Activated T-cell treated with anti-CD3 and anti-CD28 coated beads for 24 hours (primary cell): ENCODE measurements at regions not wholly inside any gene's neighbourhood (a gene's known extent, or its start where the extent isn't known, plus 50 kb on each side); places are given as distances from the start of the nearest gene placed in this dataset.
A peak's percentile ranks its signal among the peaks of the same experiment; 100 is the strongest.

Experiments used
- DNase-seq: peaks from one replicate; pipeline ENCODE4 v3.0.0-alpha.2; 2020; ENCODE audit warnings: low read depth

DNA sequence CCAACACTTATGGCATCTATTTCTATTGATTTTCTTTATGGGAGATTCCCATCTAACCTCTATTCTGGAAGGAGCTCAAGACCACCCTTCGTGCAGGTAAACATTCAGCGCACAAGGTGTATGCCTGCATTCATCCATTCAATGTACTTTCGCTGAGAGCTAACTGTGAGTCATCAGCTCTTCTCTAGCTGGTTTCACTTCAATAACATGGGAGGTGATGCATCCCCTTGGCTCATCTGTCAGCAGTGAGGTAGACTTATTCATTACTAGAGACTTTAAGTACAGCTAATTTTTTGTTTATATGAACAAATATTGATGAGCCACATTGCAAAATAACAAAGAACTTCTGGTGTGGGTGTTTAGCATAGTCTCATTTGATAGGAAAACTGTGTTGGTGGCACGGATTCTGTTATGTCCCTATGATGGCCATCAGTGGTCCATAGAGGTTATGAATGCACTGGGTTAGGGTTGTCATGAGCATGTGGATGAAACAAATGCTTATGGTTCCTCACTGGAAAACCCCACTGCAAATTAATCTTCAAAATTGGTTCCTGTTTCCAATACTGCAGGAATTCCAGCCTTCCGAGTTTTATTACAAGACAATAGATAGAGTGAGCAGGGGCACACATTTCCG, 1151.0 kb downstream of the BCL11B start:
- DNase-seq = no peak

DNA sequence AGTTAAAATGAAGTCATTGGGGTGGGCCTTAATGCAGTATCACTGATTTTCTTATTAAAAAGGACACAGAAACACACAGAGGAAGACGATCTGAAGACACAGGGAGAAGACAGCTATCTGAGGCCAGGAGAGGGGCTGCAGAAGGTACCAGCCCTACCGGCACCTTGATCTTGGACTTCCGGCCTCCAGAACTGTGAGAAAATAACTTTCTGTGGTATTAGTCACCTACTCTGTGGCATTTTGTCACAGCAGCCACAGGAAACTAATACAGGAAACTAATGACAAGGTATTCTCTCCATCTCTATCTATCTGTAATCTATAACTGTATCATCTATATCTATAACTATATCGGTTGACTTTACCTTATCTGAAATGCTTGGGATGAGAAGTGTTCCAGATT, 1149.5 kb downstream of the BCL11B start:
- no peak for DNase-seq

DNA sequence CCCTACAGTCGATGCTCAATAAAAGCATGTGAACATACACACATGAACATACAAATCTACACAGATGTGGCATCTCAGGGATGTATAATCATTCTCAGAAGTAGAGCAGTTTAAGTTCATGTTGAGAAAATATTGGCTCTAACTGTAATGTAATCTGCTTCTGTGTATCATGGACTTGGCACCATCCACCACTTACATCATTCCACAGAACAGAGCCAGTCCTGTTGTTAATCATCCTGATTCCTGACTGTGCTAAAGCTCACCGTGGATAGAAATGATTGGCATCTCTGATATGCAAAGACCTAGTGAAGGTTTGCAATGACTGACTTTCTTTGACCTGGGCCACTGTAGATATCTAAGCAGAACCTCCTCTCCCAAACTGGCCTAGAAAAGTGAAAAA, 1141.3 kb downstream of the BCL11B start:
- DNase-seq = no peak

DNA sequence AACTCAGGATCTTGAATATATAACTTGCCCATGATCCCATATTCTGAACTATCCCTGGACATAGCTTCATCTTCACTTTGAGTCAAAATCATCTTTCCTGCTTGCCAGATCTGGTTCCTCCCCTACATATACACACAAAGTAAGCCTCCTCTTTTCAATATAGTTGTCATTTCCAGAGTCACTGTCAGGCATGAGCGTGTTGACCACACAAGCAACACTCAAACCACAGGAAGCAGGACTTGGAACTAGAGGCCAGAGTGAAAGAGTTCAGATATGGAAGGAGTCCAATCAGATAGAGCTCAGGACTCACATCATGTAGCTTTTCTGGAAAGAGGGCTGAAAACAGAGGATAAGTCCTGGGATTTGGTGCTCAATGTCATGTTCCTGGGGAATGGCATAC, 1140.6 kb downstream of the BCL11B start:
- DNase-seq = no peak

DNA sequence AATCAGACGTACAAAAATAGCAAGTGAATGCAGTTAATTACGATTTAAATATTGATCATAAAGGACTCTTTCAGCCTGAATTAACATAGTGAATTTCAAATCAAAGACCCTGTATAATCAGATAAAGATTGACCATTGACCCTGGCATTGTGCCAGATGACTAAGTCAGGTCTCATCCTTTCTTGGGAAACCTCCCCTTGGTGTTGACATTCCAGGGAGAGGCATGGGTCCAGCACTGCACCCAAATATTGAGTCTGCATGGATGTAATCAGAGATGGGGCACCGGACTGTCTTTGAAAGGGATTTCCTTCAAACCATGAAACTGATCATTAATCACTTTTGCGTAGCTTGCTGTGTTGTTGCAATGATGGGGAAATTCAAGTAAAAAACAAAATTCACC, 1138.2 kb downstream of the BCL11B start:
- DNase-seq = no peak

DNA sequence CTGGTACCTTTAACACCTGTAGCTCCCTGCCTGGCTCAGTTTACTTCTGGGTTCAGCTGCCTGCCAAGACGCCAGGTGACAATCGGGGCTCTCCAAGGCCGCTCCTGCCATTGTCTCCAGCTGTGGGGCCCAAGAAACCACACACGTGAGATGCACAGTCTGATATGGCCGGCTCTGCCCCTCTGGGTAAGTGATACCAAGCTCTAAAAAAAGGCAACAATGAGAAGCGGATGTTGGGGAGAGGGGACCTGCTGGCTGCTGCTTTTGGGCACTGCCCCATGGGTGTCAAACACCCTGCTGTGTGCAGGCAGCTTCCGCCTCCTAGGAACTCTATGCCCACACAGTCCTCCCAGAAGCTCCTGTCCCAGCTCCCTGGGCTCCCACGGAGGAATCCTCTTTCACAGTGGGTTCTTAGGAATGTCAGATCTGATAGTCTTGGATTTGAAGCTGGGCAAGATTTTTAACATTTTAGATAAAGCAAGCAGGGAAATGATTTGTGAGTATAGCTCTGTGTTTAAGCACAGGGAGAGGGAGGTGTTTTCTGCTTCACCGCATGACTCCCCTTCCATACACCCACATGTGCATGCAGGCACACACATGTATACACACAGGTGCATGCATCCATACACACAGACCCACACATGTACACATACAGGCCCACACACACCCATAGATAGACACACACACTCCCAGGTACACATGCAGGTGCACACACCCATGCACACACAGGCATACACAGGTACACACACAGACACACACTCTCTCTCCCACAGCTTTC, 1135.8 kb downstream of the BCL11B start:
- DNase-seq = no peak

DNA sequence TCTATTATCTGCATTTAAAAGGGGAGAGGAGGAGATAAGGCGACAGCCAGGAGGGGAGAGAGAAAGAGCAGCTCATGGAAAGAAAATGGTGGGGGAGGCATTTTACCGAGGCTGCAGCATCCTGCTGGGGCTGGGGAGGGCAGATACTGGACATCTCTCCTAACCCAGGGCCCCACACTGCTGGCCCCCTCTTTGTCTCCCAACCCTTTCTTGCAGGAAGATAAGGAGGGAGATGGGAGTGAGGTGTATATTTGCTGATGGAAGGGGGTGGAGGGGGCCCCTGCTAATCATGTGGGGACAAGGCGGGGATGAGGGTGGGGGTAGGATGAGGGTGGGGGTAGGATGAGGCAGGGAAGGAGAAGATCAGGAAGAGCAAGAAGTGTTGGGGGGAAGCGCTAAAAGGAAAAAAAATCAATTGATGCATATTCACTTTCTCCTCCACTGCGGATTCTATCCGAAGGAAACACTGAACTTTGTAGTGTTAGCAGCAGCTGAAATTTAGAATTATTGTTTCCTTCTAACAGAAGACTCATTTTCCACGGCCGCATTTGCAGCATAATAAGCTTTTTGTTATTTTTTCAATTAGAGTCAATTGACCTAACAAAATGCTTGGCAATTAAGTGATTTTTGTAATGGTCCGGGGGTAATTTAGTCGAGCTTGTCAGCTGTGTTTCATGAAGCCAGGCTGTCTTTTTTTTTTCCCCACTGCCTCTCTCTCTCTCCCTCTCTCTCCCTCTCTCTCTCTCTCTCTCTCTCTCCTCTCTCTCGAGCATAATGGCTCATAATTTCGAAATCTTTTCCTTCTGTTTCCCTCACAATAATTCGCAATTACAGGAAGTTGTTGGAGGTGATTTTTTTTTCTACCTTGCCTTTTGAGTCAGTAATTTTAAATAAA, 1134.6 kb downstream of the BCL11B start:
- no peak for DNase-seq

DNA sequence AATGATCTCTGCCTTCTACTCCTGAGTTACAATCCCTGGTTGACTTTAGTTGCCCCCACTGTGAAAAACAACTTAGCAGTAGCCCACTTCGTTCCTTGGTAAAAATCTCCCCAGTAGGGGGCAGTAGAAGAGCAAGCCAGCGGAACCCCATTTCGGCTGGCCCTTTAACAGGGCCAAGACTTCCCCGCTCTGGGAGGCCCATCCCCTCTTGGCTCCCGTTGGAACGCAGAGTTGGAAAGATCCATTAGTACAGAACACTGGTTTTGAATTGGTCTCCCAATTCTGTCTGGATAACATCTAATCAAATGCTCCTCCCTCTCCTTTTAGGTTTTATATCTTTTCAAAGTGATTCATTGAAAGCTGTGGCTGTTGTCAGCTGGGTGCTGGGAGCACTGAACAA, 1133.3 kb downstream of the BCL11B start:
- peak; percentile 62 for DNase-seq

DNA sequence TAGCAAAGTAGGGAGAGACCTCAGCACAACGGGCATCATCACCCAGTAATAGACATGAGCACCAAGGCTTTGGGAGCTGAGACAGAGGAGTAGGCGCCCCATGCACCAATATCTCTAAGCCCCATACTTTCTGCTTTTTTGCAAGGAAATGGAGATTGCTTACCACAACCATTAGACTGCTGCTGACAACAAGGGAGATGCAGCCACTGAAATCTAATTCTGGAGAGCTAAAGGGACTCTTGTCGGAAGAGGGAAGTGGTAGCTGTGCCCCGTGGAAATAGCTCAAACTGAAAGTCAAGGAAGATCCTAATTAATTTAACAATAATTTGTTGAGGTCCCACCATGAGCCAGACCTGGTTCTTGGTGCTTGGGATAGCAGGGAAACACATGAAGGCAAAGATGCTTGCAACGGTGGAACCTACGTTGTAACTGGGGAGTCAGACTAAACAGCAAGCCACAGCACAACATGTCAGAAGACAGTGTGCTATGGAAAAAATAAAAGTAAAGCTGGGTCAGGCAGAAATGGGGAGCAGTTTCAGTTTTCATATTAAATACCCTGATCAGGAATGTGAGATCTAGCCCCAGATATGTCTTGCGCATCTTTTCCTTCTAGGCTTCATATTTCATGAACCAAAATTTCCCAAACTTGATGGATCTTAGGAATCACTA, 1131.0 kb downstream of the BCL11B start:
- DNase-seq = no peak

DNA sequence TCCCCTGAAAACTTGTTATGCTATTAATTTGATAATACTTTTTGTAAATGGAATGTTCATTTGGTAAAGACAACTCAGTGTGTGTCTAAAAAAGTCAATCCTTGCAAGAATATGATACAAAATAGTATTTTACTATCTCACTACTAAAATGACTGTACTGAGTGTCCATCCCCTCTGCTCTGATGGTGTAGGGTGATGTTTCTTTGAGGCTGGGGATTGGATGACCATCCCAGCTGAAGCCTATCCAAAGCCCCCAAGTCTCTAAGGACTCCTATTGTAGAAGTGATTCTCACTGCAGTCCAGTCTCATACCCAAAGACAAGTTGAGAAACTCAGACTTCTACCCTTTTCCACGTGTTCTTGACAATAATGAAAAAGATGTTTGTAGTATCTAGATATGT, 1128.4 kb downstream of the BCL11B start:
- DNase-seq = no peak

DNA sequence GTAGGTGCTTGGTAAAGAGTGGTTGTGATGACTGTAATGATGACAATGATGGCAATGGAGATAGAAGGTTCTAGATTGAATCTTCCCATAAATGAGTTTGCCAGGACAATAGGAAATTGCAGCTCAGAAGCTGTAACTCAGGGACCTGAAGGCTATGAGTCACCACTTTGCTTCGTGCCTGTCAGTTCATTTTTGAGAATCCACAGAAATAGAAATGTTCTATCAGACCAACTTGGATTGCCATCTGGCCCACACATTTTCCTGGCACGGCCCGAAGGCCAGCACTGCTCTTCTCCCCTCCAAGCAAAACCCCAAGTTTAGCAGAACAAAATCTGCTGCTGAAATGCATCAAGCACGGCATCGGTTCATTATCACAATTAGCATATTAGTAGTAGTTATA, 1127.0 kb downstream of the BCL11B start:
- DNase-seq = no peak

DNA sequence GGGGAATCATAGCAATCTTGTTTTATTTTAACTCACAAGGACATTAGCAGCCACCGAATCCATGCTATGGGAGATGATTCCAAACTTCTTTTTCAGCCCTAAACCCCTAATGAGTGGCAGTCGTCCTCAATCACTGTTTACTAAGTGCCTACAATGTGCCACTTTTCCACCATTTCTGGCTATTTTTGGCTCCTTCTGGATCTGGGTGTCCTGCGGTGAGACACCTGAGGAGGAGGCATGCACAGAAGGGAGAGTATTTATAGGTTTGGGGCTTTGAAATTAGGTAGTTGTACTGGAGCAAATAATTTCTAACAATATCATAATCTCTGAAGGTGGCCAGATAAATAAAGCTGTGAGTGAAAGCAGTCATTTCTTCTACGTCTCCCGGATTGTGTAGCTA, 1125.6 kb downstream of the BCL11B start:
- DNase-seq = no peak

DNA sequence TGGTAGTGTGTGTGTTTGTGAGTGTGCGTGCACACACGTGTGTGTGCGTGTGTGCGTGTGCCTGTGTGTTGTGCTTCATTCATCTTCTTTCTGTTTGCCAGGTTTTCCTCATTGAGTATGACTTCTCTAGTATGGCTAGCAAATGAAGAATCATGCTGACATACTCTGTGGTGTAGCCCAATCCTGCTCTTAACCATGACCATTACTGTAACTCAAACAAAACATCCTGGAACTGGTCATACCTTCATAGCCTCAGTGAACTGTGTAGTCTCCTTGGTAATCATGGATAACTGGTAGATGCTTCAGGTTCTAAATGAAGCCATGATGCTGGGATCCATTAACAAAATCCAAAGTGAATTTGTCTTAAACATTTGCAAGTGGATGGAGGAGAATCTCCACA, 1117.7 kb downstream of the BCL11B start:
- DNase-seq = no peak

DNA sequence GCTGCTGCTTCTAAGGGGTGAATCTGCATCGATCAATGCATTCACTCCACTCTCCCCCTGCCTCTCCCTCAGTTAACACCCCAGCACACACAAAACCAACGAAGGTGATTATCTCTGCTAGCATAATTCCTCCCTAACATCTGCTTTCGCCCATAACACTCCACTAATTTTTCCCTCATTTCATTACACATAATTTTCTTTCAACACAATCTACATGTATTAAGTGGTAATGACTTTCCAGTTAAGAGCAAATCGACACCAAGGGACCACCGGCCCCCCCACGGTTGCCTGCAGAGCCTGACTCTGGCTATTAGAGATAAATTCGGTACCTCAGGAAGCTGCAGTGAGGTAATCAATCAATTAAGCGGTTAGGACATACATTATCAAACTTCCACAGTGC, 1115.6 kb downstream of the BCL11B start:
- DNase-seq = no peak

DNA sequence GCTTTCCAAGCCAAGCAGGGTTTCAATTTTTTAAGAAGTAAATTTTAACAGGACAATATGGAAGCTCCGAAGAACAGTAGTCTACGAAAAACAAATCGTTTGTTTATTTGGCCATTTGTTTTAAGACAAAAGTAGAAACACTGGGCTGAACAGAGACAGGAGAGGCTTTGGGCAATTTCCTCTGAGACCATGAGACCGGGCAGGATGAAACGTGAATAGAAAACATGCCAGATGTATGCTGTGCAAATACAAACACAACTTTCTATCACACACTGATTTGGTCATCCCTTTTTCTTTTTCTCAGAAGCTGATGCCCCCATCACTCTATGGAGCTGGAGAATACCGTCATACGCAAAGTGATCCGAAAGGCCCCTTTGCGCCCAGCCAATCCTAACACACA, 1111.1 kb downstream of the BCL11B start:
- no peak for DNase-seq

DNA sequence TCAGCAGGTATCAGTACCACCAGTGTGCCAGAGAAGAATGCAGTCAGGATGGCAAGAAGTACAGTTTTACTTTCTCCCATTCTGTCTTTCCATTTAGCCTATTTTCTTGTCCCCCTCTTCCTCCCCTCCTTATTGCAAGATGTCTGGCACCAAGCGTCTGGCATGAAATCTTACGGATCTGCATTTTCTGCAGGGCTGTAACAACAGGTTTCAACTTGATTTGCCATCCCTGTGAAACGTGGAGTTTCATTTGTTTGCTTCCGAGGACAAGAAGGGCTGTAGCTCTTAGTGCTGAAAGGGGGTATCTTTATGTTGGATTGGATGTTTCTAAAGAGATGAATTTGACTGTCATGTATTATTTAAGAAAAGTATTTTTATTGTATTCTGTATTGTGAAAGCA, 1110.6 kb downstream of the BCL11B start:
- DNase-seq = no peak

DNA sequence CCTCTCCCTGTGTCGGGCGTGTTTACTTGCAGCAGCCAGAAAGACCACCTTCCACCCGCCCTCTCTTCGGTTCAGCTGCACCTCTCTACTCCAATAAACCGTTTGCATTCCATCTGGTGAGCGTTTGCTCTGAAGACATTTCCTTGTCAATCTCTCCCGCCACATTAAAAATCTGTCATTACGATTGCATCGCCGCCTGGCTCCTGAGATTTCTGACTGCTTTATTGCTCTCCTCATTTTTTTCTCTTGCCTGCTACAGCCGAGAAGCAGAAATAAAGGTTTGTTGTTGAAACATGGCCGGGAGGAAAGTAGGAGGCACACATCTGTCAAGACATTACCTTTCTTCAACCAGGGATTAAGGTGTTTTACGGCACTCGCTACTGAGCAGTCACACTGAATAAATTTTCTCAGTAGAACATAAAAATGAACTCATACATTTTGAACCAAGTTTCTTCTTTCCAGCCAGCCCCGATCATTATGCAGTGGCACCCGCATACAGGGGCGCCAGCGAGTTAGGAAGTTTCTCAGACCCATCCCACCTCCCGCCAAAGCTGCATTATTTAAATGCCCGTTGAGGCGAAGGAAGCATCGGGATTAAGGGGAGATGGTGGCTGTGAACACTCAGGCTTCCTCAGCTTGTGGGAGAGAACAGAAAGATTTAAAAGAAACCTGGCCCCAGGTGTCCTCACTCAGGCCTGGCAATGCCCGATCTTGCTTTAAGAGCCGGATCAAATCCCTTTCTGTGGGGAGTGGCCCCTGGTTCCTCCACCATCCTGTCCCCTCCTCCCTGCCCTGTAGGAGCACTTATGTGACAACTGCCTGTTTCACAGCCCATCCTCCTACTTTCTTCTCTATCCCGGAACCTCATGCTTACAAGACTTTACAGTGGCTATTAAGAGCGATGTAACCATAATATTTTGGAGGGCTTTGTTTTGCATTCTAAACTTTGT, 1108.9 kb downstream of the BCL11B start:
- DNase-seq = no peak

DNA sequence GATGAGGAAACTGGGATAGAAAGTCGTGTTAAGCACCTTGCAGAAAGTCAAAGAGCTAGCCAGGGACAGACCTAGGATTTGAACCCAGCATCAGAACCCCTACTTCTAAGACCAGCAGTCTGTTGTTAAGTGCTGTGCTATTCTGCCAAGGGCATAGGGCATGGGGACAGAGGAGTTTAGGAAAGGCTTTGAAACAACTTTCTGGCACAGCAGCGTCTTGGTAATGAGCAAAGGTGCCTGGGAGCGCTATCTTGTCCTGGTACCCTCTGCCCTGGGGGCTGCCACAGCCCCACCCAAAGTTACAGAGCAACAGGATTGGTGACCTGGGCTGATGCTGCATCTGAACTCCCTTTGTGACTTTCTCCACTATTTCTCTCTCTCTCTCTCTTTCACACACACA, 1108.1 kb downstream of the BCL11B start:
- DNase-seq = no peak

DNA sequence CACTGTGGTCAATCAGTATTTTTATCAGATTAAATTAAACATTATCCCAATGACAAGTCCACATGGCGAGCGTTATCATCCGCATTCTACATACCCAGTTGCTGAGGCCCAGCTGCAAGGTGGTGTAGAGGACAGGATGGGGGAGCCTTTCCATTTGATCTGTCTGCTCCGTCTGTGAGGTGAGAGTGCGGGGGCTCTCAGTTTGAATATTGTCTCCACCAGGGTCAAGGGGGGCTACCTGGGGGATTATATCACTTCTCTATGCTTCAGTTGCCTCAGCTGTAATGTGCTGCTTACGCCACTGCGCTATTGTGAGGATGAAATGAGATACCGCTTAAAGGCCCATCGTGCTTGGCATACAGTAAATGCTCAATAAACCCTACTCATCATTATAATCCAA, 1106.0 kb downstream of the BCL11B start:
- no peak for DNase-seq

DNA sequence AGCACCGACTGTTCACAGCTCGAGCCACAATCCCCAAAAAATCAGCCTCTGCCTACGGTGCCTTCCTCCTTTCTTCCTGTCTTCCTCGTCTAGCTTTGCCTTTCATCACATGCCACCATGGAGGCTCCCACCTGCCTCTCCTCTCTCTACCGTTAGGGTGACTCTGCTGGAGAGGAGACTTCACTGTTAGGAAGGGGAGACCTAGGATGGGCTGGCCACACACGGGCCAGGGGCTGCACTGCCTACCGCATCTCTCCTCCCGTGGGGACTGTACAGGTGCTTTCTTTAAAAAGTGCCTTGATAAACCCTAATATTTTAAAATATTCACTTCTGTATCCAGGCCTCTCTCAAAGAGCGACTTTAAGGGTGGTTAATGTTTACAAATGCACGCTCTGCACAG, 1104.7 kb downstream of the BCL11B start:
- no peak for DNase-seq

DNA sequence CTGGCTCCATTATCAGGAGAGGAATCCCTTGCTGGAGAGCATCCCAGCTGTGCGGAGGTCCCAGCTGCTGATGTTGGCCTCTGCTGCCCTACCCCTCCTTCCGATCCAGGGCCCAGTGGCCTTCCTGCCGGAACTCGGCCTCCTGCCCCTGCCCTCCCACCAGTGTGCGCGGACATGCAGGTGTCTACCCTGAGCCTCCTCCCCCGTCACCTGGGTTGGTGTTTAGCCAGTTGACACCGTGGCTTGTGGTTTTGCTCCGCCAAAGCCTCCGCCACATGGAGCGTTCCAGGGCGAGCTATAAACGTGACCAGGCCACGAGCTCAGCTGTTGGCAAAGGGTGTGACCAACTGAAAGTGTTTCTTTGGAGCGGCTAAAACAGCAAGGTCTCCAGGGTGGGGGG, 1104.3 kb downstream of the BCL11B start:
- DNase-seq = no peak
